Trophoblast cell (in vitro differentiated cells and primary cell): ENCODE measurements at regions not wholly inside any gene's neighbourhood (a gene's known extent, or its start where the extent isn't known, plus 50 kb on each side); places are given as distances from the start of the nearest gene placed in this dataset.

Experiments used
- DNase-seq, 2 donors: peaks; one replicate each; pipeline ENCODE4 v3.0.0-alpha.2; 2016
- H2AFZ ChIP-seq: 2 replicates; pipeline ENCODE4 v1.6.1; 2013; ENCODE audit warnings: low read length, moderate library complexity, mild to moderate bottlenecking; ENCODE audit not compliant: insufficient read depth, poor library complexity
- H2AK5ac ChIP-seq: 2 replicates; pipeline ENCODE4 v1.6.1; 2013; ENCODE audit warnings: mild to moderate bottlenecking, low read length
- H2BK120ac ChIP-seq: 2 replicates; pipeline ENCODE4 v1.6.1; 2013; ENCODE audit warnings: low read length, mild to moderate bottlenecking, moderate library complexity; ENCODE audit not compliant: insufficient read depth, poor library complexity
- H2BK12ac ChIP-seq: 2 replicates; pipeline ENCODE4 v1.6.1; 2013; ENCODE audit warnings: mild to moderate bottlenecking, low read length, moderate library complexity
- H2BK5ac ChIP-seq: 2 replicates; pipeline ENCODE4 v1.6.1; 2013; ENCODE audit warnings: low read length, low read depth, moderate library complexity, mild to moderate bottlenecking; ENCODE audit not compliant: poor library complexity
- H3K14ac ChIP-seq: 2 replicates; pipeline ENCODE4 v1.6.1; 2013; ENCODE audit warnings: mild to moderate bottlenecking, low read length
- H3K18ac ChIP-seq: 2 replicates; pipeline ENCODE4 v1.6.1; 2013; ENCODE audit warnings: mild to moderate bottlenecking, low read length
- H3K23ac ChIP-seq: 2 replicates; pipeline ENCODE4 v1.6.1; 2013; ENCODE audit warnings: low read length
- H3K27ac ChIP-seq: 2 replicates; pipeline ENCODE4 v1.5.1; 2013; ENCODE audit warnings: low read depth, mild to moderate bottlenecking, inconsistent platforms, low read length, moderate library complexity
- H3K27me3 ChIP-seq: 2 replicates; pipeline ENCODE4 v1.6.1; 2013; ENCODE audit warnings: inconsistent platforms, mild to moderate bottlenecking, low read length, moderate library complexity; ENCODE audit not compliant: insufficient read depth
- H3K36me3 ChIP-seq, 2 experiments: 1 replicate in 1 of 2; 2 replicates in 1 of 2; pipeline ENCODE4 v1.6.1; 2013; ENCODE audit warnings: low read length in 2 of 2, mild to moderate bottlenecking in 2 of 2, moderate library complexity in 1 of 2; ENCODE audit not compliant: insufficient read depth in 2 of 2, control insufficient read depth in 1 of 2
- H3K4ac ChIP-seq: 2 replicates; pipeline ENCODE4 v1.6.1; 2013; ENCODE audit warnings: low read depth, mild to moderate bottlenecking, low read length, moderate library complexity
- H3K4me1 ChIP-seq, 2 experiments: 1 replicate in 1 of 2; 2 replicates in 1 of 2; pipeline ENCODE4 v1.6.1; 2013; ENCODE audit warnings: low read length in 2 of 2, mild to moderate bottlenecking in 2 of 2, moderate library complexity in 1 of 2; ENCODE audit not compliant: insufficient read depth in 2 of 2, control insufficient read depth in 1 of 2
- H3K4me2 ChIP-seq: 2 replicates; pipeline ENCODE4 v1.6.1; 2013; ENCODE audit warnings: inconsistent platforms, mild to moderate bottlenecking, low read length, moderate library complexity
- H3K4me3 ChIP-seq: 2 replicates; pipeline ENCODE4 v1.5.1; 2013; ENCODE audit warnings: mild to moderate bottlenecking, low read depth, low read length, inconsistent platforms
- H3K79me1 ChIP-seq: one replicate; pipeline ENCODE4 v1.6.1; 2013; ENCODE audit warnings: low read length
- H3K79me2 ChIP-seq: 2 replicates; pipeline ENCODE4 v1.6.1; 2013; ENCODE audit warnings: low read length, mild to moderate bottlenecking; ENCODE audit not compliant: control insufficient read depth, insufficient read depth, poor library complexity
- H3K9ac ChIP-seq: 2 replicates; pipeline ENCODE4 v1.6.1; 2013; ENCODE audit warnings: mild to moderate bottlenecking, low read length
- H3K9me3 ChIP-seq: 2 replicates; pipeline ENCODE4 v1.6.1; 2013; ENCODE audit warnings: low read depth, mild to moderate bottlenecking, control low read depth, inconsistent platforms, low read length; ENCODE audit not compliant: insufficient read depth
- H4K12ac ChIP-seq: 2 replicates; pipeline ENCODE4 v1.6.1; 2013; ENCODE audit warnings: low read depth, mild to moderate bottlenecking, low read length, moderate library complexity
- H4K8ac ChIP-seq: 2 replicates; pipeline ENCODE4 v1.6.1; 2013; ENCODE audit warnings: low read depth, mild to moderate bottlenecking, low read length, moderate library complexity
- H4K91ac ChIP-seq: one replicate; pipeline ENCODE4 v1.6.1; 2013; ENCODE audit warnings: low read depth, mild to moderate bottlenecking, low read length, moderate library complexity
- WGBS: extraction: QIAGEN DNeasy Blood & Tissue Kit; methylation state at CpG from one replicate; pipeline ENCODE4 v1.1.7; 2013; ENCODE audit warnings: missing lambda C conversion rate; ENCODE audit not compliant: insufficient read length, insufficient coverage; ENCODE audit errors: extremely low coverage; 5-methylcytosine and 5-hydroxymethylcytosine counted together

DNA sequence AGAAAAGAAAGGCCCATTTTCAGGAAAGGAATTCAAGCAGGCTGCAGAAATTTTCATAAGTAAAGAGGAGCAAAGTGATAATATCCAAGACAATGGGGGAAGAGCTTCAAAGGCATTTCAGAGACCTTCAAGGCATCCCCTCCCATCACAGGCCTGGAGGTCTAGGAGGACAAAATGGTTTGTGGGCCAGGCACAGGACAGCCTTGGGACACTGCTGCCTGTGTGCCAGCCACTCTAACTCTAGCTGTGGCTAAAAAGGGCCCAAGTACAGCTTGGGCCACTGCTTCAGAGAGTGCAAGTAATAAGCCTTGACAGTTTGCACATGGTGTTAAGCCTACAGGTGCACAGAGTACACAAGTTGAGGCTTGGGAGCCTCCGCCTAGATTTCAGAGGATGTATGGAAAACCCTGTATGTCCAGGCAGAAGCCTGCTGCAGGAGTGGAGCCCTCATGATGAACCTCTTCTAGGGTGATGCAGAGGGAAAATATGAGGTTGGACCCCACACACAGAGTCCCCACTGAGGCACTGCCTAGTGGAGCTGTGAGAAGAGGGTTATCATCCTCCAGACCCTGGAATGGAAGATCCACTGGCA is 51.8 kb upstream of the ZSWIM5 start:
- Histone ChIP-seq H3K79me2 (no peaks in the 10 kb centered on the region), H3K4me2 (no peak overlapping the region), H4K12ac (no peak overlapping the region), H3K4me3 (no peak overlapping the region), H3K23ac (no peak overlapping the region), H3K9me3 (peaks cover 16% of the 10 kb centered on the region), H2BK5ac (no peak overlapping the region), H3K27me3 (no peaks in the 10 kb centered on the region), H3K18ac (no peak overlapping the region), H2AK5ac (no peak overlapping the region), H4K91ac (no peak overlapping the region), H3K4ac (no peak overlapping the region), H3K9ac (no peak overlapping the region), H4K8ac (no peak overlapping the region), H2BK12ac (no peak overlapping the region), H2AFZ (no peak overlapping the region), H2BK120ac (no peak overlapping the region), H3K36me3 (no peaks in the 10 kb centered on the region), H3K4me1 (no peaks in the 10 kb centered on the region), H3K79me1 (no peaks in the 10 kb centered on the region), H3K14ac (no peak overlapping the region), H3K27ac (no peak overlapping the region)
- WGBS: no CpG with 5 or more reads among the region's 1 CpG
- no peak for DNase-seq

GRCh38 chr1:45259053-45259452 is 52.6 kb upstream of the ZSWIM5 start:
- WGBS: no CpG with 5 or more reads among the region's 4 CpGs
- no peak overlapping the region for H3K18ac ChIP-seq
- no peak overlapping the region for H3K4me3 ChIP-seq
- H4K12ac ChIP-seq: no peak overlapping the region
- no peak overlapping the region for H3K4me2 ChIP-seq
- H2AFZ ChIP-seq: no peak overlapping the region
- no peak overlapping the region for H3K4ac ChIP-seq
- no peaks in the 10 kb centered on the region for H3K36me3 ChIP-seq
- no peak overlapping the region for H3K27ac ChIP-seq
- no peak for DNase-seq
- H3K27me3 ChIP-seq: no peaks in the 10 kb centered on the region
- no peaks in the 10 kb centered on the region for H3K4me1 ChIP-seq
- H3K79me2 ChIP-seq: no peaks in the 10 kb centered on the region
- H2BK120ac ChIP-seq: no peak overlapping the region
- H2AK5ac ChIP-seq: no peak overlapping the region
- no peak overlapping the region for H4K91ac ChIP-seq
- H3K23ac ChIP-seq: no peak overlapping the region
- no peaks in the 10 kb centered on the region for H3K79me1 ChIP-seq
- H3K9me3 ChIP-seq: peaks cover 16% of the 10 kb centered on the region
- no peak overlapping the region for H4K8ac ChIP-seq
- H2BK5ac ChIP-seq: no peak overlapping the region
- no peak overlapping the region for H2BK12ac ChIP-seq
- no peak overlapping the region for H3K14ac ChIP-seq
- H3K9ac ChIP-seq: no peak overlapping the region

GRCh38 chr1:45260244-45260643 is 53.8 kb upstream of the ZSWIM5 start:
- Histone ChIP-seq H2BK120ac (no peak overlapping the region), H3K9me3 (peaks cover 16% of the 10 kb centered on the region), H4K91ac (no peak overlapping the region), H2AFZ (no peak overlapping the region), H3K9ac (no peak overlapping the region), H2BK12ac (no peak overlapping the region), H3K4me1 (no peaks in the 10 kb centered on the region), H3K14ac (no peak overlapping the region), H3K23ac (no peak overlapping the region), H4K8ac (no peak overlapping the region), H3K4me2 (no peak overlapping the region), H3K4me3 (no peak overlapping the region), H3K79me2 (no peaks in the 10 kb centered on the region), H3K18ac (no peak overlapping the region), H4K12ac (no peak overlapping the region), H3K36me3 (no peaks in the 10 kb centered on the region), H3K79me1 (no peaks in the 10 kb centered on the region), H3K27me3 (no peaks in the 10 kb centered on the region), H2BK5ac (no peak overlapping the region), H3K27ac (no peak overlapping the region), H3K4ac (no peak overlapping the region), H2AK5ac (no peak overlapping the region)
- no peak for DNase-seq
- no CpG with 5 or more reads among the region's 2 CpGs for WGBS

GRCh38 chr1:45263132-45263531 is 56.7 kb upstream of the ZSWIM5 start:
- H2BK5ac ChIP-seq: no peak overlapping the region
- no peak overlapping the region for H2AFZ ChIP-seq
- H3K27ac ChIP-seq: no peak overlapping the region
- DNase-seq: no peak
- H3K4ac ChIP-seq: no peak overlapping the region
- H3K4me1 ChIP-seq: no peaks in the 10 kb centered on the region
- peaks cover 14% of the 10 kb centered on the region for H3K9me3 ChIP-seq
- no peak overlapping the region for H2BK120ac ChIP-seq
- no peak overlapping the region for H4K91ac ChIP-seq
- no peak overlapping the region for H4K8ac ChIP-seq
- no peak overlapping the region for H2BK12ac ChIP-seq
- no peak overlapping the region for H3K18ac ChIP-seq
- no peak overlapping the region for H3K4me3 ChIP-seq
- no peak overlapping the region for H3K14ac ChIP-seq
- H3K9ac ChIP-seq: no peak overlapping the region
- WGBS: no CpG with 5 or more reads among the region's 4 CpGs
- no peak overlapping the region for H3K23ac ChIP-seq
- no peak overlapping the region for H2AK5ac ChIP-seq
- H4K12ac ChIP-seq: no peak overlapping the region
- no peaks in the 10 kb centered on the region for H3K79me1 ChIP-seq
- no peaks in the 10 kb centered on the region for H3K36me3 ChIP-seq
- H3K4me2 ChIP-seq: no peak overlapping the region
- H3K27me3 ChIP-seq: no peaks in the 10 kb centered on the region
- H3K79me2 ChIP-seq: no peaks in the 10 kb centered on the region
